Mesendoderm (in vitro differentiated cells): ENCODE measurements at regions not wholly inside any gene's neighbourhood (a gene's known extent, or its start where the extent isn't known, plus 50 kb on each side); places are given as distances from the start of the nearest gene placed in this dataset.

Source experiments
- DNase-seq: peaks from one replicate; pipeline ENCODE4 v3.0.0; 2013
- H2AK5ac ChIP-seq: 2 replicates; pipeline ENCODE4 v1.6.1; 2013; ENCODE audit warnings: low read length, inconsistent platforms
- H2BK120ac ChIP-seq: 2 replicates; pipeline ENCODE4 v1.6.1; 2013; ENCODE audit warnings: low read depth, mild to moderate bottlenecking, low read length, moderate library complexity, mixed read lengths
- H2BK15ac ChIP-seq: replicated peaks from 2 replicates; pipeline ENCODE4 v1.6.1; 2013; ENCODE audit warnings: low read depth, mild to moderate bottlenecking, moderate library complexity
- H2BK5ac ChIP-seq: 2 replicates; pipeline ENCODE4 v1.6.1; 2013; ENCODE audit warnings: low read length, inconsistent platforms
- H3K18ac ChIP-seq: 2 replicates; pipeline ENCODE4 v1.6.1; 2013; ENCODE audit warnings: mild to moderate bottlenecking, low read length, mixed read lengths
- H3K23ac ChIP-seq: one replicate; pipeline ENCODE4 v1.6.1; 2013; ENCODE audit warnings: low read length
- H3K27ac ChIP-seq: 2 replicates; pipeline ENCODE4 v1.5.1; 2013; ENCODE audit warnings: low read depth, mild to moderate bottlenecking, inconsistent platforms, low read length, moderate library complexity
- H3K27me3 ChIP-seq: 2 replicates; pipeline ENCODE4 v1.6.1; 2013; ENCODE audit warnings: low read length, control low read depth, mild to moderate bottlenecking, inconsistent platforms; ENCODE audit not compliant: insufficient read depth, poor library complexity
- H3K36me3 ChIP-seq: 2 replicates; pipeline ENCODE4 v1.6.1; 2013; ENCODE audit warnings: low read length, inconsistent platforms; ENCODE audit not compliant: control insufficient read depth, insufficient read depth
- H3K4ac ChIP-seq: one replicate; pipeline ENCODE4 v1.6.1; 2013; ENCODE audit warnings: low read depth, mild to moderate bottlenecking, low read length, moderate library complexity
- H3K4me1 ChIP-seq: 2 replicates; pipeline ENCODE4 v1.6.1; 2013; ENCODE audit warnings: low read depth, low read length, inconsistent platforms; ENCODE audit not compliant: control insufficient read depth
- H3K4me2 ChIP-seq: 2 replicates; pipeline ENCODE4 v1.6.1; 2013; ENCODE audit warnings: low read length
- H3K4me3 ChIP-seq: 2 replicates; pipeline ENCODE4 v1.5.1; 2013; ENCODE audit warnings: mild to moderate bottlenecking, low read length
- H3K56ac ChIP-seq: one replicate; pipeline ENCODE4 v1.6.1; 2013; ENCODE audit warnings: low read length
- H3K79me1 ChIP-seq: 2 replicates; pipeline ENCODE4 v1.6.1; 2013; ENCODE audit warnings: low read length, inconsistent platforms
- H3K79me2 ChIP-seq: 2 replicates; pipeline ENCODE4 v1.6.1; 2013; ENCODE audit warnings: mild to moderate bottlenecking, low read length; ENCODE audit not compliant: control insufficient read depth, insufficient read depth
- H3K9ac ChIP-seq: 2 replicates; pipeline ENCODE4 v1.6.1; 2013; ENCODE audit warnings: low read length, inconsistent platforms
- H4K5ac ChIP-seq: one replicate; pipeline ENCODE4 v1.6.1; 2013; ENCODE audit warnings: low read length
- H4K8ac ChIP-seq: one replicate; pipeline ENCODE4 v1.6.1; 2013; ENCODE audit warnings: low read depth, mild to moderate bottlenecking, control low read depth, low read length, moderate library complexity
- WGBS: extraction: QIAGEN DNeasy Blood & Tissue Kit; methylation state at CpG from one replicate; pipeline ENCODE4 v1.1.7; 2013; ENCODE audit warnings: low lambda C conversion rate, missing lambda C conversion rate; ENCODE audit not compliant: insufficient coverage; ENCODE audit errors: extremely low coverage; 5-methylcytosine and 5-hydroxymethylcytosine counted together

DNA sequence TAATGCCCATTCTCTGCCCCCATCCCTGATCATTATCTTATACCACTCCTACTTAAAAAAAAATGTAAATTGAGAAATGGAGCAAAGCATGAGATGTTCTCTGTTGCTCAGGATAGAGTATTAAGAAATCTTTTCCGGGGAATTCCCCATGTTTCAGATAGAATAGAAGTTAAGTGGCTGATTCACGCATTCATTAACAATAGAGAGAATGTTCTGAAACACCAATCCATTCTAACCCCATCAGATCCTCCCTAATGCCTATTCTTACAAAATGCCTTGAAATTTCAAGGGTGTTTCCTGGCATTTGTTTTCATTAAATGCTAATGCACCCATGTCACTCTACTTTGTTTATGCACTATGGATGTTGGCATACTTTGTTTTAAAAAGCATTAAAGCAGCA lies 101.1 kb downstream of the AREG start:
- WGBS: no CpG with 5 or more reads among the region's 2 CpGs
- DNase-seq: no peak
- H3K36me3 ChIP-seq: no peaks in the 10 kb centered on the region
- H3K9ac ChIP-seq: no peak overlapping the region
- H3K27ac ChIP-seq: no peak overlapping the region
- H3K79me2 ChIP-seq: no peaks in the 10 kb centered on the region
- no peak overlapping the region for H3K56ac ChIP-seq
- no peak overlapping the region for H4K8ac ChIP-seq
- H2AK5ac ChIP-seq: no peak overlapping the region
- peaks cover 3% of the 10 kb centered on the region for H3K4me1 ChIP-seq
- H2BK15ac ChIP-seq: no peak overlapping the region
- no peak overlapping the region for H2BK120ac ChIP-seq
- no peak overlapping the region for H3K23ac ChIP-seq
- no peak overlapping the region for H3K4me3 ChIP-seq
- no peaks in the 10 kb centered on the region for H3K27me3 ChIP-seq
- H3K18ac ChIP-seq: no peak overlapping the region
- no peak overlapping the region for H3K4me2 ChIP-seq
- H4K5ac ChIP-seq: no peak overlapping the region
- H2BK5ac ChIP-seq: no peak overlapping the region
- no peak overlapping the region for H3K4ac ChIP-seq
- H3K79me1 ChIP-seq: no peaks in the 10 kb centered on the region

DNA sequence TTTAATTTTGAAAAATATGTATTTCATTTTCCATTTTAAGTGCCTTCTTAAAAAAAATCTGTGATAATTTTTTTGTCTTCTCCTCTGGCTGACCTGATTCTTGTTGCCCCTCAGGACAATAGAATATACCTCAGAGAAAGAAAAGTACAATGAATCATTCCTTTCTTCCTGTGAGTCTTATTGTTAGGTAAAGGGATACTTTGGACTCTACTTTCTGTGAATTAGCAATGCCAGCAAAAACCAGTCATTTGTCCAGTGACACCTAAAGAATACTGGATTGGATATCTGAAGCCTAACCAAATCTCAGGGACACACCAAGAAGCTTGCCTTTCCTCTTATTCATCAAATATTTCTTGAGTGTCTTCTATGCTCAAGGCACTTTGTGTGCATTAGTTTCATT lies 102.1 kb downstream of the AREG start:
- no peaks in the 10 kb centered on the region for H3K79me2 ChIP-seq
- H2BK5ac ChIP-seq: no peak overlapping the region
- no peak overlapping the region for H3K27ac ChIP-seq
- H2BK15ac ChIP-seq: no peak overlapping the region
- no peaks in the 10 kb centered on the region for H3K27me3 ChIP-seq
- H3K36me3 ChIP-seq: no peaks in the 10 kb centered on the region
- H2BK120ac ChIP-seq: no peak overlapping the region
- DNase-seq: no peak
- H3K4me2 ChIP-seq: no peak overlapping the region
- peaks cover 3% of the 10 kb centered on the region for H3K4me1 ChIP-seq
- no peak overlapping the region for H3K4me3 ChIP-seq
- H2AK5ac ChIP-seq: no peak overlapping the region
- no peaks in the 10 kb centered on the region for H3K79me1 ChIP-seq
- H4K5ac ChIP-seq: no peak overlapping the region
- no peak overlapping the region for H3K23ac ChIP-seq
- H4K8ac ChIP-seq: no peak overlapping the region
- H3K9ac ChIP-seq: no peak overlapping the region
- H3K18ac ChIP-seq: no peak overlapping the region
- no peak overlapping the region for H3K4ac ChIP-seq
- no peak overlapping the region for H3K56ac ChIP-seq

- H3K4me2 ChIP-seq: no peak overlapping the region
- H2BK5ac ChIP-seq: no peak overlapping the region
- no peak overlapping the region for H3K27ac ChIP-seq
Observed at GRCh38 chr4:74548561-74548960, 103.6 kb downstream of the AREG start.

GRCh38 chr4:74549936-74550335 lies 105.0 kb downstream of the AREG start:
- Histone ChIP-seq H2BK120ac (no peak overlapping the region), H3K27ac (no peak overlapping the region), H3K18ac (no peak overlapping the region), H2AK5ac (no peak overlapping the region), H3K36me3 (no peaks in the 10 kb centered on the region), H3K4me3 (no peak overlapping the region), H3K79me1 (no peaks in the 10 kb centered on the region), H4K5ac (no peak overlapping the region), H3K4me2 (no peak overlapping the region), H3K23ac (no peak overlapping the region), H3K27me3 (no peaks in the 10 kb centered on the region), H3K4ac (no peak overlapping the region), H4K8ac (no peak overlapping the region), H3K9ac (no peak overlapping the region), H3K4me1 (peaks cover 3% of the 10 kb centered on the region), H2BK5ac (no peak overlapping the region), H2BK15ac (no peak overlapping the region), H3K56ac (no peak overlapping the region), H3K79me2 (no peaks in the 10 kb centered on the region)
- no CpG with 5 or more reads among the region's 2 CpGs for WGBS
- no peak for DNase-seq

More at GRCh38 chr4:74548561-74548960, 103.6 kb downstream of the AREG start:
- no peak overlapping the region for H2BK15ac ChIP-seq
- no peak overlapping the region for H2AK5ac ChIP-seq
- H4K5ac ChIP-seq: no peak overlapping the region
- peaks cover 3% of the 10 kb centered on the region for H3K4me1 ChIP-seq
- H3K56ac ChIP-seq: no peak overlapping the region
- no peaks in the 10 kb centered on the region for H3K27me3 ChIP-seq
- no peak overlapping the region for H3K4me3 ChIP-seq
- no peak for DNase-seq
- no peak overlapping the region for H4K8ac ChIP-seq
- no peaks in the 10 kb centered on the region for H3K79me1 ChIP-seq
- no peak overlapping the region for H2BK120ac ChIP-seq
- no peak overlapping the region for H3K9ac ChIP-seq
- no peaks in the 10 kb centered on the region for H3K79me2 ChIP-seq
- H3K36me3 ChIP-seq: no peaks in the 10 kb centered on the region
- WGBS: no CpG with 5 or more reads among the region's 2 CpGs
- H3K23ac ChIP-seq: no peak overlapping the region
- no peak overlapping the region for H3K4ac ChIP-seq
- H3K18ac ChIP-seq: no peak overlapping the region

GRCh38 chr4:74555231-74555630 lies 110.3 kb downstream of the AREG start:
- Histone ChIP-seq H2AK5ac (no peak overlapping the region), H2BK5ac (no peak overlapping the region), H2BK15ac (no peak overlapping the region), H3K56ac (no peak overlapping the region), H3K4me1 (no peaks in the 10 kb centered on the region), H3K79me1 (no peaks in the 10 kb centered on the region), H3K27me3 (no peaks in the 10 kb centered on the region), H4K8ac (no peak overlapping the region), H3K18ac (no peak overlapping the region), H4K5ac (no peak overlapping the region), H3K9ac (no peak overlapping the region), H3K79me2 (no peaks in the 10 kb centered on the region), H3K4me2 (no peak overlapping the region), H2BK120ac (no peak overlapping the region), H3K36me3 (no peaks in the 10 kb centered on the region), H3K27ac (no peak overlapping the region), H3K23ac (no peak overlapping the region), H3K4me3 (no peak overlapping the region), H3K4ac (no peak overlapping the region)
- DNase-seq: no peak

DNA sequence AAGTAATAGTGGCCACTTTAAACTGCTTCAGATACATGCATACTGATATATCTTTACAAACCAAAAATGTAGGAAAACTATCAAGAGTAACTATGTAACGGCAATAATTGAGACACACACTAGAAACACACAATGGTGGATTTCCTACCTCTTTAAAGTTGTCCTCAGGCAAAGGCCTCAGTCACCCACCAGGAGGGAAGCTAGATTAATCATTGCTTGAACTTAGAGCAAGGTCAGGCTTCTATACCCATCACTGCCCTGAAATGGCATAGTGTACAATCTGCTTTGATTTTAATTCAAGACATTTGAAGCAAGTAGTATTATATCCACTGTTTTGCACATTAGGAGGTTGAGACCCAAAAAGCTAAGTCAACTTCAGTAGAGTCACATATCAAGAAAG lies 110.9 kb downstream of the AREG start:
- no peak overlapping the region for H4K8ac ChIP-seq
- no peak overlapping the region for H3K4me3 ChIP-seq
- no peaks in the 10 kb centered on the region for H3K79me1 ChIP-seq
- DNase-seq: no peak
- H4K5ac ChIP-seq: no peak overlapping the region
- H3K4me1 ChIP-seq: no peaks in the 10 kb centered on the region
- no peak overlapping the region for H3K9ac ChIP-seq
- no peak overlapping the region for H2BK5ac ChIP-seq
- H3K36me3 ChIP-seq: no peaks in the 10 kb centered on the region
- H3K79me2 ChIP-seq: no peaks in the 10 kb centered on the region
- H3K23ac ChIP-seq: no peak overlapping the region
- H3K27me3 ChIP-seq: no peaks in the 10 kb centered on the region
- H2AK5ac ChIP-seq: no peak overlapping the region
- no peak overlapping the region for H3K27ac ChIP-seq
- H3K4me2 ChIP-seq: no peak overlapping the region
- H3K4ac ChIP-seq: no peak overlapping the region
- no peak overlapping the region for H2BK15ac ChIP-seq
- no peak overlapping the region for H2BK120ac ChIP-seq
- H3K56ac ChIP-seq: no peak overlapping the region
- WGBS: no CpG with 5 or more reads among the region's 1 CpG
- no peak overlapping the region for H3K18ac ChIP-seq
